ENCODE measurements at regions not wholly inside any gene's neighbourhood (a gene's known extent, or its start where the extent isn't known, plus 50 kb on each side); places are given as distances from the start of the nearest gene placed in this dataset.

GRCh38 chr3:68148447-68148846, 494.0 kb upstream of the SUCLG2 start:
- TF ChIP-seq EZH2 (IDR thresholded peaks at IDR 0.05; ENCODE audit: borderline replicate concordance, low read length) (no peak), CTCF (IDR thresholded peaks at IDR 0.05; ENCODE audit: low read length) (no peak)

All from OCI-LY1 (cell line).